HCT116 (cell line): ENCODE measurements at regions not wholly inside any gene's neighbourhood (a gene's known extent, or its start where the extent isn't known, plus 50 kb on each side); places are given as distances from the start of the nearest gene placed in this dataset.

Experiments
- ATAC-seq: fragments of 200-7000 bp; cut with Tn5 transposase; 2 replicates; pipeline ENCODE4 v1.9.1; 2020; ENCODE audit warnings: mild to moderate bottlenecking, moderate library complexity
- BruUV-seq: library from RNA; stranded (reverse); fragments of 400-500 nt; replicated peaks from 2 replicates; lab custom pipeline; 2021; lab: Mats Ljungman, UMichigan
- CTCF ChIA-PET: fragments of 300-600 bp; sonication (Branson Sonifier 250); formaldehyde crosslinking; loops from one replicate; lab custom pipeline; 2021; ENCODE audit warnings: antibody characterized with exemption; lab: Charles Lee
- POLR2A ChIA-PET: fragments of 300-600, 350-600 bp; sonication (Branson Sonifier 250); formaldehyde crosslinking; loops from one replicate; lab custom pipeline; 2021; ENCODE audit warnings: antibody characterized with exemption; lab: Charles Lee
- RAD21 ChIA-PET, 2 experiments: fragments of 300-600 bp; sonication (Branson Sonifier 250); formaldehyde crosslinking; loops; one replicate each; lab custom pipeline; 2023; ENCODE audit warnings: low total read pairs in 2 of 2; ENCODE audit not compliant: uncharacterized antibody in 2 of 2, unreplicated experiment in 2 of 2, low non-redundant PET in 1 of 2; lab: Charles Lee
- DNase-seq: peaks from one replicate; pipeline ENCODE4 v3.0.0-alpha.2; 2010; ENCODE audit warnings: low read depth, low spot score
- H2AFZ ChIP-seq: fragments of 200-600 bp; shearing (Covaris generic), sonication (generic); 2 replicates; pipeline ENCODE4 v1.6.1; 2017; ENCODE audit warnings: low read depth, mixed run types, mixed read lengths, antibody characterized with exemption, low read length; ENCODE audit not compliant: poor library complexity, severe bottlenecking
- H3K27ac ChIP-seq: 2 replicates; pipeline ENCODE4 v1.5.1; 2012; ENCODE audit warnings: low read depth, low read length
- H3K27me3 ChIP-seq: fragments of 200-600 bp; sonication (generic); 2 replicates; pipeline ENCODE4 v1.6.1; 2016; ENCODE audit warnings: mixed run types, low read length, mixed read lengths; ENCODE audit not compliant: insufficient read depth
- H3K36me3 ChIP-seq, 2 experiments: fragments of 200-500 bp in 1 of 2; fragments of 200-600 bp in 1 of 2; sonication (Bioruptor generic) in 1 of 2; sonication (generic) in 1 of 2; 2 replicates each; pipeline versions ENCODE4 v1.5.1 to v1.6.1; 2014 to 2016; ENCODE audit warnings: low read length in 2 of 2, inconsistent platforms in 1 of 2, mixed read lengths in 1 of 2, mixed run types in 1 of 2; ENCODE audit not compliant: insufficient read depth in 2 of 2, control insufficient read depth in 1 of 2
- H3K4me1 ChIP-seq, 2 experiments: fragments of 200-600 bp in 1 of 2; sonication (generic) in 1 of 2; 2 replicates each; pipeline versions ENCODE4 v1.5.1 to v1.6.1; 2012 to 2017; ENCODE audit warnings: low read length in 2 of 2, inconsistent platforms in 1 of 2, mild to moderate bottlenecking in 1 of 2, mixed read lengths in 1 of 2, mixed run types in 1 of 2, moderate library complexity in 1 of 2; ENCODE audit not compliant: insufficient read depth in 2 of 2, control insufficient read depth in 1 of 2
- H3K4me2 ChIP-seq: fragments of 200-600 bp; sonication (generic); 2 replicates; pipeline ENCODE4 v1.6.1; 2017; ENCODE audit warnings: mixed run types, low read length, mixed read lengths
- H3K4me3 ChIP-seq, 2 experiments: fragments of 200-600 bp in 1 of 2; sonication (generic) in 1 of 2; replicated peaks in 1 of 2; 2 replicates each; pipeline ENCODE4 v1.5.1; 2011 to 2016; ENCODE audit warnings: low read length in 2 of 2, control low read depth in 1 of 2, low read depth in 1 of 2, mild to moderate bottlenecking in 1 of 2, mixed read lengths in 1 of 2, mixed run types in 1 of 2
- H3K79me2 ChIP-seq: fragments of 200-600 bp; sonication (generic); 2 replicates; pipeline ENCODE4 v1.6.1; 2017; ENCODE audit warnings: mild to moderate bottlenecking, mixed run types, low read length, moderate library complexity, mixed read lengths; ENCODE audit not compliant: insufficient read depth
- H3K9ac ChIP-seq: fragments of 200-600 bp; sonication (generic); 2 replicates; pipeline ENCODE4 v1.6.1; 2016; ENCODE audit warnings: low read length, mixed read lengths
- H3K9me2 ChIP-seq: fragments of 200-600 bp; sonication (generic), shearing (Covaris generic); 2 replicates; pipeline ENCODE4 v1.6.1; 2017; ENCODE audit warnings: mixed run types, mild to moderate bottlenecking, moderate library complexity; ENCODE audit not compliant: insufficient read depth
- H3K9me3 ChIP-seq, 2 experiments: fragments of 200-500 bp in 1 of 2; fragments of 200-600 bp in 1 of 2; sonication (Bioruptor generic) in 1 of 2; sonication (generic) in 1 of 2; 2 replicates each; pipeline ENCODE4 v1.6.1; 2014 to 2017; ENCODE audit warnings: low read length in 2 of 2, mixed read lengths in 2 of 2, inconsistent platforms in 1 of 2, low read depth in 1 of 2, mild to moderate bottlenecking in 1 of 2, mixed run types in 1 of 2, moderate library complexity in 1 of 2; ENCODE audit not compliant: control insufficient read depth in 1 of 2, insufficient read depth in 1 of 2
- H4K20me1 ChIP-seq: fragments of 200-600 bp; sonication (generic), shearing (Covaris generic); 2 replicates; pipeline ENCODE4 v1.6.1; 2017; ENCODE audit warnings: mixed run types, mild to moderate bottlenecking, moderate library complexity; ENCODE audit not compliant: insufficient read depth
- CBX3 ChIP-seq: IDR thresholded peaks from 2 replicates; pipeline ENCODE4 v1.6.1; 2012; ENCODE audit warnings: low read depth
- CEBPB ChIP-seq: IDR thresholded peaks from 2 replicates; pipeline ENCODE4 v1.6.1; 2012; ENCODE audit warnings: low read depth
- EGR1 ChIP-seq: IDR thresholded peaks from 2 replicates; pipeline ENCODE4 v1.6.1; 2012; ENCODE audit warnings: low read depth
- ELF1 ChIP-seq: IDR thresholded peaks from 2 replicates; pipeline ENCODE4 v1.6.1; 2012; ENCODE audit warnings: low read depth, borderline replicate concordance
- EZH2 ChIP-seq: fragments of 200-600 bp; sonication (generic); IDR thresholded peaks from 2 replicates; pipeline ENCODE4 v1.6.1; 2017; ENCODE audit warnings: antibody characterized with exemption, mixed run types
- EZH2phosphoT487 ChIP-seq: fragments of 200-600 bp; IDR thresholded peaks from 2 replicates; pipeline ENCODE4 v1.6.1; 2018; ENCODE audit warnings: antibody characterized with exemption, borderline replicate concordance
- JUND ChIP-seq: IDR thresholded peaks from 2 replicates; pipeline ENCODE4 v1.6.1; 2012
- POLR2A ChIP-seq: IDR thresholded peaks from 2 replicates; pipeline ENCODE4 v1.7.0; 2011; ENCODE audit warnings: borderline replicate concordance; ENCODE audit not compliant: insufficient read depth, insufficient read length; ENCODE audit errors: extremely low read depth
- POLR2AphosphoS5 ChIP-seq: IDR thresholded peaks from 2 replicates; pipeline ENCODE4 v1.6.1; 2011; ENCODE audit warnings: mild to moderate bottlenecking, low read depth, low read length, moderate library complexity
- RAD21 ChIP-seq: IDR thresholded peaks from 2 replicates; pipeline ENCODE4 v1.6.1; 2012; ENCODE audit warnings: low read depth, mild to moderate bottlenecking
- SIN3A ChIP-seq: IDR thresholded peaks from 2 replicates; pipeline ENCODE4 v1.6.1; 2012; ENCODE audit warnings: low read depth
- SRF ChIP-seq: IDR thresholded peaks from 2 replicates; pipeline ENCODE4 v1.6.1; 2012; ENCODE audit warnings: low read depth
- ZFX ChIP-seq: fragments of 450-650 bp; IDR thresholded peaks from 2 replicates; pipeline ENCODE4 v1.6.1; 2017
- intact Hi-C: fragments of 100-400 bp; cut with micrococcal nuclease; formaldehyde crosslinking; loops from 2 replicates; pipeline ENCODE4 v1.10.0; 2022
- TF ChIP-seq, protein P1 (sequence below): IDR thresholded peaks from 2 replicates; pipeline ENCODE4 v1.6.1; 2012; ENCODE audit warnings: low read depth
- TF ChIP-seq, protein P2 (sequence below): IDR thresholded peaks from 2 replicates; pipeline ENCODE4 v1.6.1; 2012
- TF ChIP-seq, protein P3 (sequence below): IDR thresholded peaks from 2 replicates; pipeline ENCODE4 v1.6.1; 2012
- TF ChIP-seq, protein P4 (sequence below): IDR thresholded peaks from 2 replicates; pipeline ENCODE4 v1.6.1; 2011; ENCODE audit warnings: mild to moderate bottlenecking, low read length, moderate library complexity; ENCODE audit not compliant: insufficient replicate concordance; ENCODE audit errors: extremely low read depth

DNA sequence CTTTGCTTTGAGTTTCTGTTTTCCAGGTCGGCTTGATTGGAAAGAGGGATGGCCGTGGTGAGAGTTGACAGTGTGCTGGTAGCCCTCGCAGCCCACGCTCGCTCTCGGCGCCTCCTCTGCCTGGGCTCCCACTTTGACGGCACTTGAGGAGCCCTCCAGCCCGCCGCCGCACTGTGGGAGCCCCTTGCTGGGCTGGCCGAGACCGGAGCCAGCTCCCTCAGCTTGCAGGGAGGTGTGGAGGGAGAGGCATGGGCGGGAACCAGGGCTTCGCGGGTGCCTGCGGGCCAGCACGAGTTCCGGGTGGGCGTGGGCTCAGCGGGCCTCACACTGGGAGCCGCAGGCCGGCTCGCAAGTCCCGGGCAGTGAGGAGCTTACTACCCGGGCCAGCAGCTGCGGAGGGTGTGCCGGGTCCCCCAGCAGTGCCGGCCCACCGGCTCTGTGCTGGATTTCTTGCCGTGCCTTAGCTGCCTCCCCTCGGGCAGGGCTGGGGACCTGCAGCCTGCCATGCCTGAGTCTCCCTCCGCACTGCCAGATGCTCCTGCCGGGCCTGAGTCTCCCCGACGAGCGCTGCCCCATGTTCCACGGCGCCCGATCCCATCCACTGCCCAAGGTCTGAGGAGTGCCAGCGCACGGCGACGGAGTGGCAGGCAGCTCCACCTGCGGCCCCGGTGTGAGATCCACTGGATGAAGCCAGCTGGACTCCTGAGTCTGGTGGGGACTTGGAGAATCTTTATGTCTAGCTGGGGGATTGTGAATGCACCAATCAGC is 166.4 kb upstream of the FAT1 start:
- no peak overlapping the region for H3K9ac ChIP-seq
- H3K4me1 ChIP-seq = peaks cover 9 to 10% of the 10 kb centered on the region in 2 experiments; a peak in 2 of 4 replicates
- H3K9me2 ChIP-seq = no peaks in the 10 kb centered on the region
- no peaks in the 10 kb centered on the region for H3K79me2 ChIP-seq
- no peak overlapping the region for H3K27ac ChIP-seq
- H3K4me3 ChIP-seq = no peak overlapping the region
- no TSS peak for BruUV-seq
- ChIA-PET CTCF (no interaction called here), RAD21 (no interaction called here), POLR2A (no interaction called here)
- no peak overlapping the region for H3K4me2 ChIP-seq
- intact Hi-C loops = no loop called here
- no peaks in the 10 kb centered on the region for H3K27me3 ChIP-seq
- H4K20me1 ChIP-seq = no peaks in the 10 kb centered on the region
- TF ChIP-seq EZH2 (no peak), CEBPB (no peak), POLR2AphosphoS5 (no peak), JUND (no peak), EGR1 (no peak), SRF (no peak), RAD21 (no peak), CBX3 (no peak), SIN3A (no peak), ELF1 (no peak), ZFX (no peak), POLR2A (no peak), EZH2phosphoT487 (no peak)
- TF ChIP-seq, protein P1, sequence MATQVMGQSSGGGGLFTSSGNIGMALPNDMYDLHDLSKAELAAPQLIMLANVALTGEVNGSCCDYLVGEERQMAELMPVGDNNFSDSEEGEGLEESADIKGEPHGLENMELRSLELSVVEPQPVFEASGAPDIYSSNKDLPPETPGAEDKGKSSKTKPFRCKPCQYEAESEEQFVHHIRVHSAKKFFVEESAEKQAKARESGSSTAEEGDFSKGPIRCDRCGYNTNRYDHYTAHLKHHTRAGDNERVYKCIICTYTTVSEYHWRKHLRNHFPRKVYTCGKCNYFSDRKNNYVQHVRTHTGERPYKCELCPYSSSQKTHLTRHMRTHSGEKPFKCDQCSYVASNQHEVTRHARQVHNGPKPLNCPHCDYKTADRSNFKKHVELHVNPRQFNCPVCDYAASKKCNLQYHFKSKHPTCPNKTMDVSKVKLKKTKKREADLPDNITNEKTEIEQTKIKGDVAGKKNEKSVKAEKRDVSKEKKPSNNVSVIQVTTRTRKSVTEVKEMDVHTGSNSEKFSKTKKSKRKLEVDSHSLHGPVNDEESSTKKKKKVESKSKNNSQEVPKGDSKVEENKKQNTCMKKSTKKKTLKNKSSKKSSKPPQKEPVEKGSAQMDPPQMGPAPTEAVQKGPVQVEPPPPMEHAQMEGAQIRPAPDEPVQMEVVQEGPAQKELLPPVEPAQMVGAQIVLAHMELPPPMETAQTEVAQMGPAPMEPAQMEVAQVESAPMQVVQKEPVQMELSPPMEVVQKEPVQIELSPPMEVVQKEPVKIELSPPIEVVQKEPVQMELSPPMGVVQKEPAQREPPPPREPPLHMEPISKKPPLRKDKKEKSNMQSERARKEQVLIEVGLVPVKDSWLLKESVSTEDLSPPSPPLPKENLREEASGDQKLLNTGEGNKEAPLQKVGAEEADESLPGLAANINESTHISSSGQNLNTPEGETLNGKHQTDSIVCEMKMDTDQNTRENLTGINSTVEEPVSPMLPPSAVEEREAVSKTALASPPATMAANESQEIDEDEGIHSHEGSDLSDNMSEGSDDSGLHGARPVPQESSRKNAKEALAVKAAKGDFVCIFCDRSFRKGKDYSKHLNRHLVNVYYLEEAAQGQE = no peak
- TF ChIP-seq, protein P2, sequence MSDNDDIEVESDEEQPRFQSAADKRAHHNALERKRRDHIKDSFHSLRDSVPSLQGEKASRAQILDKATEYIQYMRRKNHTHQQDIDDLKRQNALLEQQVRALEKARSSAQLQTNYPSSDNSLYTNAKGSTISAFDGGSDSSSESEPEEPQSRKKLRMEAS = no peak
- TF ChIP-seq, protein P3, sequence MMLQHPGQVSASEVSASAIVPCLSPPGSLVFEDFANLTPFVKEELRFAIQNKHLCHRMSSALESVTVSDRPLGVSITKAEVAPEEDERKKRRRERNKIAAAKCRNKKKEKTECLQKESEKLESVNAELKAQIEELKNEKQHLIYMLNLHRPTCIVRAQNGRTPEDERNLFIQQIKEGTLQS = no peak
- TF ChIP-seq, protein P4, sequence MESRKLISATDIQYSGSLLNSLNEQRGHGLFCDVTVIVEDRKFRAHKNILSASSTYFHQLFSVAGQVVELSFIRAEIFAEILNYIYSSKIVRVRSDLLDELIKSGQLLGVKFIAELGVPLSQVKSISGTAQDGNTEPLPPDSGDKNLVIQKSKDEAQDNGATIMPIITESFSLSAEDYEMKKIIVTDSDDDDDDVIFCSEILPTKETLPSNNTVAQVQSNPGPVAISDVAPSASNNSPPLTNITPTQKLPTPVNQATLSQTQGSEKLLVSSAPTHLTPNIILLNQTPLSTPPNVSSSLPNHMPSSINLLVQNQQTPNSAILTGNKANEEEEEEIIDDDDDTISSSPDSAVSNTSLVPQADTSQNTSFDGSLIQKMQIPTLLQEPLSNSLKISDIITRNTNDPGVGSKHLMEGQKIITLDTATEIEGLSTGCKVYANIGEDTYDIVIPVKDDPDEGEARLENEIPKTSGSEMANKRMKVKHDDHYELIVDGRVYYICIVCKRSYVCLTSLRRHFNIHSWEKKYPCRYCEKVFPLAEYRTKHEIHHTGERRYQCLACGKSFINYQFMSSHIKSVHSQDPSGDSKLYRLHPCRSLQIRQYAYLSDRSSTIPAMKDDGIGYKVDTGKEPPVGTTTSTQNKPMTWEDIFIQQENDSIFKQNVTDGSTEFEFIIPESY = no peak
- H2AFZ ChIP-seq = no peak overlapping the region
- no peaks in the 10 kb centered on the region for H3K36me3 ChIP-seq
- no peak for ATAC-seq
- no peak for DNase-seq
- H3K9me3 ChIP-seq = no peaks in the 10 kb centered on the region
